ENCODE measurements at regions not wholly inside any gene's neighbourhood (a gene's known extent, or its start where the extent isn't known, plus 50 kb on each side); places are given as distances from the start of the nearest gene placed in this dataset.

GRCh38 chr18:8536922-8537321 lies 72.3 kb upstream of the RAB12 start:
- TF ChIP-seq E2F1 (CRISPR knock-in tag; IDR thresholded peaks at IDR 0.05), result no peak
- TF ChIP-seq CTCF (CRISPR knock-in tag; IDR thresholded peaks at IDR 0.05), result no peak
- TF ChIP-seq ZKSCAN8 (CRISPR knock-in tag; IDR thresholded peaks at IDR 0.05; ENCODE audit: borderline replicate concordance), result no peak
- no peak for TF ChIP-seq MATR3 (CRISPR knock-in tag; IDR thresholded peaks at IDR 0.05)
- no peak for TF ChIP-seq ZBTB34 (CRISPR knock-in tag; IDR thresholded peaks at IDR 0.05)
- no peak for TF ChIP-seq MED1 (CRISPR knock-in tag; IDR thresholded peaks at IDR 0.05)
- TF ChIP-seq YY1 (IDR thresholded peaks at IDR 0.05; ENCODE audit: insufficient read depth, insufficient replicate concordance, low read depth, low read length), result no peak
- no peak for TF ChIP-seq TCF12 (IDR thresholded peaks at IDR 0.05)
- TF ChIP-seq TCF12 (CRISPR knock-in tag; IDR thresholded peaks at IDR 0.05), result no peak
- TF ChIP-seq ARID2 (CRISPR knock-in tag; IDR thresholded peaks at IDR 0.05; ENCODE audit: borderline replicate concordance), result no peak
- no peak for TF ChIP-seq FOSL1 (CRISPR knock-in tag; IDR thresholded peaks at IDR 0.05; ENCODE audit: borderline replicate concordance)

Measured in HepG2 (cell line).